ENCODE measurements at regions not wholly inside any gene's neighbourhood (a gene's known extent, or its start where the extent isn't known, plus 50 kb on each side); places are given as distances from the start of the nearest gene placed in this dataset.

DNA sequence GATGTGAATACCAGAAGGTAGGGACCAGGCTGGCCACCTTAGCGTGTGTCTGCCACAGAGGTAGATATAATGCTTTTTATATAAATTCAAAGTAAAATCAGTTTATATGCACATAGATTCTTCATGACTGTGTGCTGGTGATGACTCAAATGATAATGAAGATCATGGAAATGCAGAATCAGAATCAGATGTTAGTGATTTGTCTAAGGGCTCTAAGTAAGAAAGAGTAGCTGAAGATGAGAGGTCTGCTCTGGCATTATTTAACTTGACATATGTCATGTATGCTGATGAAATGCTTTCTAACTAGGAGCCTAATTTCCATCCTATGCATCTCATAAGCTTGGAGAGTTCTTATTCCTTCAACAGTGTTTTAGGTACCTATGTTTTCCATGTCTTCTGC, 50.3 kb upstream of the DPH6 start:
- no peak for DNase-seq

DNA sequence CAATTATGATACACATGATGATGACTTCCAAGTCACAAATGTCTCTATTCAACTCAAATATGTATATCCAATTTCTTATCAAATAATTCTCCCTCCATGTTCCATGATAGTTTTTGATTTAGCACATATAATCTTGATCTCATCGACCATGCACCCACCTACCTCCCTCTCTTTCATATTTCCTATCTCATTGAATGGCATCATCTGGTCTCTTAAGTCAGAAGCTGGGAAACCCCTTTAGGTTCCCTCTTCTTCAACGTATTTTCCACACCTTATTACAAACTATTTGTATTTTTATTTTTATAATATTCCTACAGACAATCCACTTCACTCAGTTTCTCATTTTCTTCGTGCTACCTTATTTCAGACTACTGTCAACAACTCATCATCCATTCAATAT, 56.9 kb upstream of the DPH6 start:
- no peak for DNase-seq

DNA sequence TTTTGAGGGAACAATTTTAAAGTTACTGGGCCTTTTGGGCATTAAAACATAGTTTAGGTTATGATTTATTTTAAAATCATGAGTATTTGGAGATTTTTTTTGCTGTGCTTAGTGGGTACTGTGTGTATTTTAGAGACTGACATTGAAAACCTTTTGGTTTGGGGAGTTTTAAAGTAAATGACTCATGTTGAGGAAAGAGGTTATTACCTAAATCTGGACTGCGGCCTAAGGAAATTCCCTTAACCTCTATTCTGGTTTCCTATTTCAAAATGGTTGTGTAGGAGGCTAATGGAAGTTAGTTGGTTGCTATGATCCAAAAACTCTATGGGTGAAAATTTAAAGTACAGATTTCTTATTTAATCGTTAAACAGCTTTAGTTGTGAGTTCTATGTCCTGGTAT, 57.3 kb upstream of the DPH6 start:
- DNase-seq: no peak

GRCh38 chr15:35603856-35604255, 57.9 kb upstream of the DPH6 start:
- no peak for DNase-seq

- no peak for DNase-seq
Measured at GRCh38 chr15:35605764-35606449, 59.9 kb upstream of the DPH6 start.

- no peak for DNase-seq
Measured at GRCh38 chr15:35606450-35606779, 60.5 kb upstream of the DPH6 start.

- no peak for DNase-seq
Measured at GRCh38 chr15:35616498-35617271, 70.7 kb upstream of the DPH6 start.

DNA sequence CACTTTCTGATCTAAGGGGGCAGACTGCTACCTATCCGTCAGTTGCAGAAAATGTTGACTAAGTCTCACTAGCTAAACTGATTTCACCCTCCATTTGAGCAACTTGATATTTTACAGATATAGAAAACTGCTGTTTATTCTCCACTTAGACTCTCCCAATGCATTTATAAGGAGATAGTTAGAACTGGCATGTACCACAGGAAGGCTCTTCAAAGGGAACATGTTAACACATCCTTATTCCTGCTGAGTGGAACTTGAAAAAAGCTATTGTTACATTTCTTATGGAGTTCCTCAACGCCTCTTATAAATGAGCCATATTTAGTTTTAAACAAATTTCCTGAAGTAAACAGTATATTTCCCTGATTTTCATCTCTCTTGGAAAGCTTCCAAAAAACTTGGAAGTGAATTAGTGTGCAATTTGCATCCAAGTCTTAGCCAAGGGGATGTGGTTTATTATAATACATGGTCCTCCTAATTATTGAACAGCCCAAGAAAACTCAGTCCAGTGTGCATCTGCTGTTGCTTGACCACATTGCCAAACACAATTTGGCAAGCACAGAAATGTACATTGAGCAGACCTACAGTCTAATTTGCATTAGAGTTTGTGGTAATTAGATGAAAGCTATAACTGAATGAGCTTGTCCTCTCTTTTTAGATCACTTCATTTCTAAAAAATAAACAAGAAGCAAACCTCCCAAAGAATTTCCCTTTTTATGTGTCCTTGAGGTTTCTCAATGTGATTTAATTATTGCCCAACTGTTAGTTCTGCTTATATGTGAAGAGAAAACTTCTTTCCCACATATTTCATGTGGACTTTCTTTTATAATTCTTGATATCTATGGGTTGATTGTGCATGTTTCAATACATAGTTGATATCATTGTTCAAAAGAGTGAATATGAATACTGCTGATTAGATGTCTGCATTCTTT, 72.6 kb upstream of the DPH6 start:
- DNase-seq: no peak

DNA sequence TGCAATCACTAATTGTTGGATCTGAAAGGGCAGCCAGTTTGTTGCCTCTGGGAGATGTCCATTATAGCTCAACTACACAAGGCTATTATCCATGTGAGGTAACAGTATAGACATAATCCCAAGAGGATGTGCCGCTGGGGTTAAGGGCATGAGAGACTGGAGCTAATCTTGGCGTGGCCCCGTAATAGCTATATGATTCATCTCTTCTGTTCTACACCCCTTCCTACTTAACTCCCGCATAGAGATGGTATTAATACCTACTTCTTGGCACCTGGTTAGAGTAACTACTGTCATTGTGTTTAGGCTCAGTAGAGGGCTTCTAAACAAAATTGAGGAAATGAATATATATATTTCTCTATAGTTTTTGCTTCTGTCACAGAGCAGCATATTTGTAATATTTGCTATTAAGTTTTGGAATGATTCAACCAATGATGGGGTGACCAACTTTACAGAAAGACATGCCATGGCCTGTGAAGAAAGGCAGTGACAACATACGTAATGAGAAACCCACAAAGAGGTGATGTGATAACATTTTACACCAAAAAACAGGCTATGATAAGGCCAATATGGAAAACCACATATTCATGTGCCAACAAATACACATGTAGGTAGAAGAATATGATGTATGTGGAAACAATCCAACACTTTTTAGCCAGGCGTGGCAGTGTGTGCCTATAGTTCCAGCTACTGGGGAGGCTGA, 76.8 kb upstream of the DPH6 start:
- no peak for DNase-seq

GRCh38 chr15:35624881-35625280, 78.9 kb upstream of the DPH6 start:
- DNase-seq: peak; percentile 59

- DNase-seq: no peak
Measured at GRCh38 chr15:35626571-35627318, 80.8 kb upstream of the DPH6 start.

- no peak for DNase-seq
Measured at GRCh38 chr15:35627696-35628095, 81.7 kb upstream of the DPH6 start.

DNA sequence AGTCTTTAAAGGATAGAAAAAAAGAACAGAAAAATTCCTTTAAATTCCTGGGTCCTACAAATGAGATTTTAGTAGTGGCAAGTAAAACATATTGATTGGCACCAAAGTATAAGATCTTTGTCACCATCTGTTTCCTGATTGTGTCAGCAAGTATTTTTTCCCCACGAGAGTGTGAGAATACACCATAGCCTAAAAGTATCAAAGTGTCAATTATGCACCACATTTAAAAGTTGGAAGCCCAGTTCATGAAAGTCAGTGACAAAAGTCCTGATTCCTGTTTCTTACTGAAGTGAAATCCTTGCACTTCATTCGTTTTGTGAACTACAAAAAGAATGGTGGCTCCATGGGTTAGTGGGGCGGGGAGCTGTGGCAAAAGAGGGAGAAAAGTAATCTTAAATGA, 83.8 kb upstream of the DPH6 start:
- no peak for DNase-seq

- DNase-seq: no peak
Measured at GRCh38 chr15:35630532-35630931, 84.6 kb upstream of the DPH6 start.

DNA sequence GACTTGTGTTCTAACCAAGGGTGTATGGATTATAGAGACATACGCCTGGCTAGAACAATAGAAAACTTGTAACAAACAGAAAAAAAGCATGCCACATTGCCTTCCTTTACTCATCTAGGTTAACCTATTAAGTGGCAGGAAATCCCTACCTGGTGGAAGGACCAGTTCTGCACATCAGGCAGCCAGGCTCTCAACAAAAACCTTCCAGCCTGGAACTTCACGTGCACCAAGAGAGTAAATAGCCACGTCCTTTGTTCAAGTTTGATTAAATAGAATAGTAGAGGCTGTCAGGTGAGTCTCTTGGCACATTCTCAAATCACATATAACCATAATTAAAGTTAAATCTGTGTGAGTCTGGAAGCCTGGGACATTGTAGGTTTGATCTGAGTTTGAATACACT, 85.0 kb upstream of the DPH6 start:
- no peak for DNase-seq

DNA sequence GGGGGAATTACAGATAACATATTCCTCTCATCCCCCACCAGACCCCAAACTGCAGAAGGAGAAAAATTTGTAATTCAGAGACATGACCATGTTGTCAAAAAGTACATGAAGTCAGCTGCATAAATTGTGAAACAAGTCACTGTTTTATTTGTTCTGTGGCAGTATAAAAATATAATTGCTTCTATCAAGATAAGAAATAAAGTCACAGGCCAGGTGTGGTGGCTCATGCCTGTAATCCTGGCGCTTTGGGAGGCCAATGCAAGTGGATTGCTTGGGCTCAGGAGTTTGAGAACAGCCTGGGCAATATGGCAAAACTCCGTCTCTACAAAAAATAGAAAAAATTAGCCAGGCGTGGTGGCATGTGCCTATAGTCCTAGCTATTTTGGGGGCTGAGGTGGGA, 87.7 kb upstream of the DPH6 start:
- no peak for DNase-seq

GRCh38 chr15:35646790-35647189, 100.8 kb upstream of the DPH6 start:
- DNase-seq: no peak

DNA sequence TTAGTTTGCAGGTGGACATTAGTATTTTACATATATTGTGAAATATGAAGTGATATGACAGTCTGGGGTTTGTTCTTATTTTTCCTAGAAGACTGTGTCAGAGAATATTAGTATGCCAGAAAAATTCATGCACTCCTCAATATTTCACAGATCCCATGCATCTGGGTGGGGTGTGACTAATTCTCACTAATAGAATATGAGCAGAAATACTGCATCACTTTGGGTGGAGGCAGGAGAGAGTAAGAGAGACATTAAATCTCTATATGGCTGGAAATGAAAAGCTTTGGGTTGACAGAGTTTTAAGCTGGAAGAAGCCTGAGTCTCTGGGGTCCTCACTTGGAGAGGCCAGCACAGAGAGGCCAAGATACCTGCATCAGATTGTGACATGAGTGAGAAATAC, 101.3 kb upstream of the DPH6 start:
- DNase-seq: no peak

DNA sequence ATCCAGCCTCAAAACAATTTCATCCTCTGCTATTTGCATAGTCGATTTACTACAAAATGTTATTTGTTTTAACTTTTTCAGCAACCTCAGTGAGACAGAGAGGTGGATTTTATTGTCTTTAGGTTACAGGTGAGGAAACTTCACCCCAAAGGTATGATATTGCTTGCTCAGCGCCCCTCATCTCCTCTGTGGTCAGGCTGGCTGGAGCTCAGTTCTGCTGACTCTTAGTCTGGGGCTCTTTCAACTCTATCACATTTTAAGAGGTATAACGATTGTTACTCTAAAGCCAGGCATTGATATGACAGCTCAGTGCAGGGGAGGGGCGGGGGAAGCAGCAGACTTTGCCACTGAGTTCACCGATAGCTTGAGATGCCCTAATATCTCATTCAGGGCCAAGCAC, 103.0 kb upstream of the DPH6 start:
- no peak for DNase-seq

GRCh38 chr15:35649575-35649974, 103.6 kb upstream of the DPH6 start:
- no peak for DNase-seq

- DNase-seq: no peak
Measured at GRCh38 chr15:35654332-35654731, 108.4 kb upstream of the DPH6 start.

DNA sequence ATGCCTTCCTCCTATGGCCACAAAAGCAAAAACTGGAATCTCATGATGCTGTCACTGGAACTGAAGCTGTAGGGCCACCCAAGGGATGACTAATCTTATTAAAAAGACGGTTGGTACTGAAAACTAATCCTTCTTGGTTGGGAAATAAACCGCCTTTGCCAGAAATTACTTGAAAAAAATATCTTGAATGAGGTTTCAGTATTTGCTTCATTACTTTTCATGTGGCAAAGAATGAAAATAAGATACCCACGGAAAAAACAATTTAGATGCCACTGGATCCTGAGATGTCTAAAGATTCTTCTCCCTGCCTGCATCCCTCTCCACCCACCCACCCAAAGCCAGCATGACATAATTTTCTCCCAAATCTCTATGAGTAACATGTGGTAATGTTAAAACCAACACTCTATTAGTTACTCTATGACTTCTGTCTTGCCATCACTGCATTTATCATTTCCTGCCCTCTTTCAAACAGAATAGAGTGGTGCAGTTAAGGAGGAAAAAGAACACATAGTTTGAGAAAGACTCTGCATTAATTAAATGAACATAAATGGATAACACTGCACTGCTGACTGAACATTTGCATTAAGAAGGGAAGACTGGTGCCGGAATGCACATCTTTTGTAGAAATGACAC, 111.8 kb upstream of the DPH6 start:
- no peak for DNase-seq

All from NCI-H1694 (cell line).